Colonic mucosa (tissue), 4 donors: ENCODE measurements at regions not wholly inside any gene's neighbourhood (a gene's known extent, or its start where the extent isn't known, plus 50 kb on each side); places are given as distances from the start of the nearest gene placed in this dataset.

ENCODE experiments used
- DNase-seq: peaks from one replicate; pipeline ENCODE4 v3.0.0-alpha.2; 2020
- H3K27ac ChIP-seq: fragments of 200-600 bp; one replicate; pipeline ENCODE4 v1.8.0; 2021
- H3K27me3 ChIP-seq: fragments of 200-600 bp; one replicate; pipeline ENCODE4 v1.8.0; 2021
- H3K36me3 ChIP-seq: fragments of 200-600 bp; one replicate; pipeline ENCODE4 v1.8.0; 2021
- H3K4me1 ChIP-seq: fragments of 200-600 bp; one replicate; pipeline ENCODE4 v1.8.0; 2021; ENCODE audit warnings: mild to moderate bottlenecking
- H3K4me3 ChIP-seq: fragments of 200-600 bp; one replicate; pipeline ENCODE4 v1.8.0; 2021
- H3K9ac ChIP-seq, 2 donors: one replicate each; pipeline ENCODE4 v1.7.0; 2013; ENCODE audit warnings: control low read depth in 2 of 2, low read depth in 2 of 2, low read length in 2 of 2
- H3K9me3 ChIP-seq: fragments of 200-600 bp; one replicate; pipeline ENCODE4 v1.8.0; 2021
- CTCF ChIP-seq: fragments of 200-600 bp; IDR thresholded peaks from one replicate; pipeline ENCODE4 v1.8.0; 2022; ENCODE audit warnings: antibody characterized with exemption, mild to moderate bottlenecking
- intact Hi-C: fragments of 100-400 bp; cut with DNase I; formaldehyde crosslinking; loops from one replicate; pipeline ENCODE4 v1.14.1; 2022
- donor health status: healthy.
- donor health status: DM: no; HTN: no; CAD: no.
- donor health status: DM: no; HTN: no; CAD: no.

GRCh38 chr5:93279296-93279963 is 301.6 kb downstream of the NR2F1-AS1 start:
- TF ChIP-seq CTCF: no peak
- intact Hi-C loops: no loop called here
- no peak overlapping the region for H3K27ac ChIP-seq
- no peak for DNase-seq
- H3K4me1 ChIP-seq: no peaks in the 10 kb centered on the region
- H3K27me3 ChIP-seq: no peaks in the 10 kb centered on the region
- H3K9me3 ChIP-seq: no peaks in the 10 kb centered on the region
- no peaks in the 10 kb centered on the region for H3K36me3 ChIP-seq
- H3K9ac ChIP-seq: no peak overlapping the region
- H3K4me3 ChIP-seq: no peak overlapping the region

GRCh38 chr5:93278896-93279295 is 302.1 kb downstream of the NR2F1-AS1 start:
- Histone ChIP-seq H3K9me3 (no peaks in the 10 kb centered on the region), H3K36me3 (no peaks in the 10 kb centered on the region), H3K9ac (no peak overlapping the region), H3K4me3 (no peak overlapping the region), H3K4me1 (no peaks in the 10 kb centered on the region), H3K27me3 (no peaks in the 10 kb centered on the region), H3K27ac (no peak overlapping the region)
- intact Hi-C loops: no loop called here
- no peak for DNase-seq
- TF ChIP-seq CTCF: no peak

GRCh38 chr5:93277051-93277450 is 304.0 kb downstream of the NR2F1-AS1 start:
- no peak overlapping the region for H3K4me3 ChIP-seq
- no peaks in the 10 kb centered on the region for H3K36me3 ChIP-seq
- no peak overlapping the region for H3K9ac ChIP-seq
- H3K27ac ChIP-seq: no peak overlapping the region
- no peak for TF ChIP-seq CTCF
- no peaks in the 10 kb centered on the region for H3K4me1 ChIP-seq
- H3K9me3 ChIP-seq: no peaks in the 10 kb centered on the region
- H3K27me3 ChIP-seq: no peaks in the 10 kb centered on the region
- intact Hi-C loops: no loop called here
- DNase-seq: no peak

GRCh38 chr5:93275376-93275775 is 305.6 kb downstream of the NR2F1-AS1 start:
- no peaks in the 10 kb centered on the region for H3K4me1 ChIP-seq
- H3K9me3 ChIP-seq: no peaks in the 10 kb centered on the region
- intact Hi-C loops: no loop called here
- H3K36me3 ChIP-seq: no peaks in the 10 kb centered on the region
- no peaks in the 10 kb centered on the region for H3K27me3 ChIP-seq
- DNase-seq: no peak
- no peak overlapping the region for H3K27ac ChIP-seq
- TF ChIP-seq CTCF: no peak
- no peak overlapping the region for H3K9ac ChIP-seq
- no peak overlapping the region for H3K4me3 ChIP-seq

DNA sequence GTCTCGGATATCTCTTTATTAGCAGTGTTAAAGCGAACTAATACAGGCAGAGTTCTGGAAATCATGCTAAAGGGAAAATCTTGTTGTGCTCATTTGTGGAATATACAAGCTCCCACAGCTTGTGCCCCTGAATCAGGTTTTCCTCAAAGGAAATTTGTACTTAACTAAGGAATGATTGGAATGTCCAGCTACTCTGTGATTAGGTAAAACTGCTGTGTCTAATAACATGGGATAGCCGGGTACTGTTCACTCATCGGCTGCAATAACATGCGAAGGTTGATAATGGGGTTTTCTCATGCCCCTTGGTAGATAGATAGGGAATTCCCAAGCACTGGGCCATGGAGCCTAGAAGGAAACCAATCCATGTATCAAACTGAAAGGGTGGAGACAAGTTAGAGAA is 306.7 kb downstream of the NR2F1-AS1 start:
- no peak for TF ChIP-seq CTCF
- no peaks in the 10 kb centered on the region for H3K27me3 ChIP-seq
- no peak overlapping the region for H3K9ac ChIP-seq
- no peak for DNase-seq
- no peaks in the 10 kb centered on the region for H3K4me1 ChIP-seq
- intact Hi-C loops: no loop called here
- H3K4me3 ChIP-seq: no peak overlapping the region
- H3K9me3 ChIP-seq: no peaks in the 10 kb centered on the region
- H3K27ac ChIP-seq: no peak overlapping the region
- H3K36me3 ChIP-seq: no peaks in the 10 kb centered on the region
